ENCODE measurements at regions not wholly inside any gene's neighbourhood (a gene's known extent, or its start where the extent isn't known, plus 50 kb on each side); places are given as distances from the start of the nearest gene placed in this dataset.

- Mint-ChIP-seq H3K27ac (ENCODE audit: unreplicated experiment) (no peak overlapping the region), H3K27me3 (ENCODE audit: unreplicated experiment) (peaks cover 14% of the 10 kb centered on the region), H3K36me3 (ENCODE audit: unreplicated experiment) (no peaks in the 10 kb centered on the region), H3K4me3 (ENCODE audit: unreplicated experiment) (no peak overlapping the region), H3K9me3 (ENCODE audit: unreplicated experiment) (no peaks in the 10 kb centered on the region), H3K4me1 (ENCODE audit: unreplicated experiment) (peaks cover 32% of the 10 kb centered on the region)
- DNase-seq (ENCODE audit: extremely low spot score, unreplicated experiment), result no peak
- TF ChIP-seq, protein P1, sequence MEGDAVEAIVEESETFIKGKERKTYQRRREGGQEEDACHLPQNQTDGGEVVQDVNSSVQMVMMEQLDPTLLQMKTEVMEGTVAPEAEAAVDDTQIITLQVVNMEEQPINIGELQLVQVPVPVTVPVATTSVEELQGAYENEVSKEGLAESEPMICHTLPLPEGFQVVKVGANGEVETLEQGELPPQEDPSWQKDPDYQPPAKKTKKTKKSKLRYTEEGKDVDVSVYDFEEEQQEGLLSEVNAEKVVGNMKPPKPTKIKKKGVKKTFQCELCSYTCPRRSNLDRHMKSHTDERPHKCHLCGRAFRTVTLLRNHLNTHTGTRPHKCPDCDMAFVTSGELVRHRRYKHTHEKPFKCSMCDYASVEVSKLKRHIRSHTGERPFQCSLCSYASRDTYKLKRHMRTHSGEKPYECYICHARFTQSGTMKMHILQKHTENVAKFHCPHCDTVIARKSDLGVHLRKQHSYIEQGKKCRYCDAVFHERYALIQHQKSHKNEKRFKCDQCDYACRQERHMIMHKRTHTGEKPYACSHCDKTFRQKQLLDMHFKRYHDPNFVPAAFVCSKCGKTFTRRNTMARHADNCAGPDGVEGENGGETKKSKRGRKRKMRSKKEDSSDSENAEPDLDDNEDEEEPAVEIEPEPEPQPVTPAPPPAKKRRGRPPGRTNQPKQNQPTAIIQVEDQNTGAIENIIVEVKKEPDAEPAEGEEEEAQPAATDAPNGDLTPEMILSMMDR (IDR thresholded peaks at IDR 0.05), result no peak
Measured at GRCh38 chr11:27280140-27280539, 82.9 kb downstream of the CCDC34 start.

DNA sequence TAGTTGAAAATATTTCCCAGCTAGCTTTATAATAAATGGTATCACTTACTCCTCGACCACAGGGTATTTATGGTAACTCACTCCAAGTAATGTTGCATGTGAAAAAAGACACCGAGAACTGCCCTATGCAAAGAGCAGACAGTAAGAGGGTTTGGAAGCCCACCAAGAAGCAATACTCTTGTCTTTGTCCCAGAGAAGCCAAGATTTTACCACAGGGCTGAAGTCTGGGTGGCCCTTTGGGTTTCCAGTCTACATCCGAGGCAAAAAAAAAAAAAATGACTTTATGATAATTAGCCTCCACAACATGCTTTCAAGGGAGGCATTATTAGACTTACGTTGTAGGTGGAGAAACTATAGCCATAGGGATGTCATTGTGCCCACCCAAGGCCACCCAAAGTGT, 83.6 kb downstream of the CCDC34 start:
- TF ChIP-seq, protein P1 (IDR thresholded peaks at IDR 0.05), result no peak
- H3K27me3 Mint-ChIP-seq (ENCODE audit: unreplicated experiment), result peaks cover 17% of the 10 kb centered on the region
- H3K27ac Mint-ChIP-seq (ENCODE audit: unreplicated experiment), result no peak overlapping the region
- peaks cover 3% of the 10 kb centered on the region for H3K9me3 Mint-ChIP-seq (ENCODE audit: unreplicated experiment)
- DNase-seq (ENCODE audit: extremely low spot score, unreplicated experiment), result no peak
- no peak overlapping the region for H3K4me3 Mint-ChIP-seq (ENCODE audit: unreplicated experiment)
- peaks cover 32% of the 10 kb centered on the region for H3K4me1 Mint-ChIP-seq (ENCODE audit: unreplicated experiment)
- H3K36me3 Mint-ChIP-seq (ENCODE audit: unreplicated experiment), result no peaks in the 10 kb centered on the region

DNA sequence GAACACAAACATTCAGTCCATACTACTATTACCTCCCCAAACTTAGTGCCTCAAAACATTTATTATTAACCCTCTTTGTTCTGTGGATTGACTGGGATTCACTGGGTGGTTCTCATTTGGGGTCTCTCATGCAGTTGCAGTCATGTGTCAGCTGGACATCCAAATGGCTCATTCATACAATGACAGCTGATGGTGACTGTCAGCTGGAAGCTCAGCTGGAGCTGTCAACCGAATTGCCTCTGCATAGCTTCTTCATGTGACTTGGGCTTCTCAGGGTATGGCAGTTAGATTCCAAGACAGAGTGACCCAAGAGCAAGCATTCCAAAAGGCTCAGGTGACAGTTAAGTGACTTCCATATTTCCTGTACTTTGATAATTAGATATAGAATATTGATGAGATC, 85.2 kb downstream of the CCDC34 start:
- no peaks in the 10 kb centered on the region for H3K36me3 Mint-ChIP-seq (ENCODE audit: unreplicated experiment)
- peaks cover 17% of the 10 kb centered on the region for H3K27me3 Mint-ChIP-seq (ENCODE audit: unreplicated experiment)
- no peak overlapping the region for H3K27ac Mint-ChIP-seq (ENCODE audit: unreplicated experiment)
- DNase-seq (ENCODE audit: extremely low spot score, unreplicated experiment), result no peak
- H3K4me1 Mint-ChIP-seq (ENCODE audit: unreplicated experiment), result peaks cover 24% of the 10 kb centered on the region
- TF ChIP-seq, protein P1 (IDR thresholded peaks at IDR 0.05), result no peak
- no peak overlapping the region for H3K4me3 Mint-ChIP-seq (ENCODE audit: unreplicated experiment)
- peaks cover 3% of the 10 kb centered on the region for H3K9me3 Mint-ChIP-seq (ENCODE audit: unreplicated experiment)

DNA sequence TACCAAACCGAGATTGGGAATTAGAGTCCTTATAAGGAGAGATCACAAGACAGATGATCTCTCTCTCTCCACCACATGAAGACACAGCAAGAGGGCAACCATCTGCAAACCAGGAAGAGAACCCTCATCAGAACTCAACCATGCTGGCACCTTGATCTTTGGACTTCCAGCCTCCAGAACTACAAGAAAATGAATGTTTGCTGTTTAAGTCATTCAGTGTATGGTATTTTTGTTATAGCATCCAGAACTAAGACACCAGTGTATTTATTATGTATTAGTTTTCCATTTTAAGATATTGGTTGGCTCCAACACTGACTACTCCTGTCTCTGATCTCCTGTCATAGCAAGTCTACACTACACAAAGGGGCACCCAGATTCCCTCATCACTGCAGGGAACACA, 86.9 kb downstream of the CCDC34 start:
- Mint-ChIP-seq H3K27me3 (ENCODE audit: unreplicated experiment) (peaks cover 30% of the 10 kb centered on the region), H3K4me3 (ENCODE audit: unreplicated experiment) (no peak overlapping the region), H3K4me1 (ENCODE audit: unreplicated experiment) (peaks cover 7% of the 10 kb centered on the region), H3K36me3 (ENCODE audit: unreplicated experiment) (peaks cover 6% of the 10 kb centered on the region), H3K9me3 (ENCODE audit: unreplicated experiment) (peaks cover 16% of the 10 kb centered on the region), H3K27ac (ENCODE audit: unreplicated experiment) (no peak overlapping the region)
- no peak for DNase-seq (ENCODE audit: extremely low spot score, unreplicated experiment)
- TF ChIP-seq, protein P1 (IDR thresholded peaks at IDR 0.05), result no peak

DNA sequence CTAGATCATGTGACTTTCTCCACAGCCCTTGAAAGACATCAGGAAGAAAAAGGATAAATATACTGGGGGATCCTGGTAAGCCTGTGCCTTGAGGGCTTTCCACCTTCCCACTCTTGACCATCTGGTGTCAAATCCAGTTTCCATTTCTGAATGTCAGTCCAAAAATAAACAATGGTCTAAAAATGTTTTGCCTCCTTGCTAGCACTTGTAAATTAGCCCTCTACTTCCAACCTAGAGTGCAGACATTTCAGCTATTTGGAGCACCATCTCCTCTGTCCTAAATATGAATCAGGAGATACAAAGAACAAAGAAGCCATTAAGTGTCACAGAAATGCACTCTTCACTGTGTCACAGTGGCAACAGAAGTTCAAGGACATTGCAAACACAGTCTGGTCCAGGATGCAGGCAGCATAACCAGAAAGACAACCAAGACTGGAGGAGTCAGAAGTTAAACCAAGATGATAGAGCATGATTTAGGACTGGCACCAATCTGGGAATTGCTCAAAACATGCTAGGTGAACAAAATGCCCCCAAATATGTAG, 88.1 kb downstream of the CCDC34 start:
- Mint-ChIP-seq H3K27ac (ENCODE audit: unreplicated experiment) (no peak overlapping the region), H3K4me1 (ENCODE audit: unreplicated experiment) (no peaks in the 10 kb centered on the region), H3K9me3 (ENCODE audit: unreplicated experiment) (peaks cover 25% of the 10 kb centered on the region), H3K27me3 (ENCODE audit: unreplicated experiment) (peaks cover 39% of the 10 kb centered on the region), H3K36me3 (ENCODE audit: unreplicated experiment) (peaks cover 14% of the 10 kb centered on the region), H3K4me3 (ENCODE audit: unreplicated experiment) (no peak overlapping the region)
- TF ChIP-seq, protein P1 (IDR thresholded peaks at IDR 0.05), result no peak
- no peak for DNase-seq (ENCODE audit: extremely low spot score, unreplicated experiment)
